ENCODE measurements at regions not wholly inside any gene's neighbourhood (a gene's known extent, or its start where the extent isn't known, plus 50 kb on each side); places are given as distances from the start of the nearest gene placed in this dataset.

DNA sequence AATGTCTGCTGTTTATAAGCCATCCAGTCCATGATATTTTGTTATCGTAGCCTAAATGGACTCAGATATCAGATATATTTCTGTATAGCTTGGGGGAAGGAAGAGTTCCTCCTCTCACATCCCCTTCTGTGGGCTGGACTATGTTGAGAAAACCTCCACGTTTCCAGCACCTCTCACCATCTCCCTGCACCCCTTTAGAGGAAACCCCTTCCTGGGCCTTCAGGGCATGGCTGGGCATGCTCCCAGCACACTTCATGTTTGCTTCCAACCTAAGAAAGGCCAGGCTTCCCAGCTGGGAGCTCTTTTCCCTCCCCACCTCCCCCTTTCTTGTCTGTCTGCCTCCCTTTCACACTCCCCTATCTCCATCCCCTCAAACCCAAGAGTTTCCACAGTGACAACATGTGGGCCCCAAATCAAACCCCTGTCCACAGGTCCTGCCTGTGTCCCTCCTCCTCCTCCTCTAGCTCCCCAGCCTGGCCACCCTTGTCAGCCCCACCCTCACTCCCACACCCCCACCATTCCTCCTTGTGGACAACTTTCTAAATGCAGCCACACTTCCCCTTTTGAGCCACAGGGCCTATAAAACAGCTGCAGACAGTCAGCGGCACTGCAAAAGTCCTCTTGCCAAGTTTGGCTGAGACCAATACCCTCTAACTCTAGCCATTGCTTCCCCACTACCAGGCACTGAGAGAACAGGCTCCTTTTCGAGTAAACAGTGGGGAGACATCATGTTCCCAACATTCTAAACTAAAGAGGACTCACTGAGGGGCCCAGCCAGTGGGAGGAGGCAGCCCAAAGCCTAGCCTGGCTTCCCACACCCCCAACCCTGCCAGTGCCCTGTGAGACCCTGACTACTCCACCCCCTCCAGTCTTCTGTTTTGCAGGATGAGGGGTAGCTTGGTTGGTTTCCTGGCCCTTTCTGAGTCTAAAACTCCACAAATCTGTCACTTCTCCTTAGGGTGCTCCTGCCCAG, 120.5 kb downstream of the ZFP36L2 start:
- no peak for DNase-seq

DNA sequence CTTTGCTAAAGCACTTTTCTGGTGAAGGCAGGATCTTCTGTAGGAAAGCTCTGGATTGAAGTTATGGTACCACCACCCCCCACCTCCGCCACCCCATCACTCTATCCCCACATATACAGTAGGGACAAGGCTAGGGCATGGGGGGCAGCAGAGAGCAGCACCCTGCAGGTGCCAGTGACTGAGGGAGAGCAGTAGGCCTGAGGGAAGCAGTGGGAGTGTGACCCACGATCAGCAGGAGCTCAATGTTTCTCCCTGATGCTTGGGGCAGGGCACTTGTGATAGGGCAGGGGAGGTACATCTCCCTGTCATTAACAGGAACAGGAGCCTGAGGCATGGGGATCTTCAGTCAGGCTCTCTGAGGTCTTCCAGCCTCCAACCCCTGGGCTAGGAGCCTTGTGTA, 121.6 kb downstream of the ZFP36L2 start:
- no peak for DNase-seq

DNA sequence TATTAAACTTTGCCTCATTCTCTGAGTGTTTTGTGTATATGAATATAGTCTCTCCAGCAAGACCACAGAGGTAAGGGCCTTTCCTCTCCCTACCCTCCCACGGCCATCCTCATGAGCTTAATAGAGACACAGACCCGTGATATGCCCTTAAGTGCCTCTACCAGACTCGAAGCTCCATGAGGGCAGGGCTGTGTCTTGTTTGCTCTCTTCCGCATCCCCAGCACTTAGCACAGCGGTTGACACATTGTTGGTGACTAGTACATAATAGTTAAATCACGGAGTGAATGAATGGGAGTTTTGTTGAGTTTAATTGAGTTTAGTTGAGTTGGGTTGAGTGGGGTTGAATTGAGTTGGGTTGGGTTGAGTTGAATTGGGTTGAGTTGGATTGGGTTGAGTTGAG, 122.3 kb downstream of the ZFP36L2 start:
- no peak for DNase-seq

DNA sequence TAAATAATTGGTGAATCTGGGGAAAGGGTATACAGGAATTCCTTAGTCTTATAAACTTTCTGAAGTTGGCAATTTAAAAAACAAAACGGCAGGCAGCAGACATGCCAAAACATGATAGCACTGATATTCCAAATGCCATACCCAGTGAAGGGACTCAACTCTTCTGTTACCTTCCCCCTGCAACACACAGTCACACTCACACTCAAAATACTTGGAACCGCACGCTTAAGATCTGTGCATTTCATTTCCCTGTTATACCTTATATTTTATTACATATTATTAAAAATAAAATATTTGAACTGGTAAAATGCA, 123.4 kb downstream of the ZFP36L2 start:
- DNase-seq: no peak

DNA sequence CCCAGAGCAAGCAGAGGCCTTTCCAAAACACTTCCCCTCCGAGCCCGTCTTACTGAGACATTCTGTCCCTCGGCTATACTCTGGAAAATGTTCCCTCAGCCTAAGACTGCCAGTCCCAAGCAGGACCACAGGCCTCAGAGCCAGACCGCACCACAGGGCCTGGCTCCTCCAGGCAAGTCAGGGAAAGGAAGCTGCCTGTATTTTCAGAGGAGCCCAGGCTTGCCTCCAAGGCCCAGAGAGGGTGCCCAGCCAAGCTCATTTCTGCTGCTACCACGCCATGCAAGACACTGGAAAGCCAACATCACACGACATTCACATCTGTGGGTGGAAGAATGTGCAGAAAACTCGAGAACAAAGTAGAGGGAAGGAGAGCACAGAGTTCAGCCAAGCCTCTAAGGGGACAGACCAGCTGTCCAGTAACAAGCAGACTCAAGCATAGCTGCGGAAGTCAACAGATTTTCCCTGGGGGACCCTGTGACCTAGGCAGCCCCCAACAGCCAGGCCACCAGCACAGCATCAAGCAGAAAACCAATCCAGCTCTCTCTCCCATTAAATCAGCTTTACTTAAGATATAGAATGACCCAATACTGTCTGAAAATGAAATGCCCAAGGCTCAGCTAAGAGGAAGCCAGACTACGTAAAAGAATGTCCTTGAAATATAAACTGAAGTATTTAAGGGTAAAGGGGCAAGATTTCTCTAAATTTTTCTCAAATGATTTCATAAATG, 123.9 kb downstream of the ZFP36L2 start:
- DNase-seq: no peak

DNA sequence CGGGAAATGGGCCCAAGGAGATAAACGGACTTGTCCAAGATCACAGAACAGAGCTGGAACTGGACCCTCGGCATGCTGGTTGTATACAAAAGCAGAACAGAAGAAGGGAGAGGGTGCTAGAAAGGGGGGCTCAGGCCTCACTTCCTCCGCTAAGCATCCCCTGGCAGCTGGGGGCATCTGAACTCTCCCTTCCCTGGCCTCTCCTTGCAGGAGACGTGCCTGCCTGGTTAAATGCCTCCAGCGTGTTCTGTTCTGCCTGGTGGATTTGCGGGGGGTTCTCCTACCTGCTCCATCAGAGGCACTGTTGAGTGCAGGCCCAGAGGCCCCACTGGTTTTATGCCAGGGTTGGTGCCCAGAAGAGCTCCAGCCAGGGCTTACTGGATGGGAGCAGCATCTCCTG, 124.7 kb downstream of the ZFP36L2 start:
- no peak for DNase-seq

DNA sequence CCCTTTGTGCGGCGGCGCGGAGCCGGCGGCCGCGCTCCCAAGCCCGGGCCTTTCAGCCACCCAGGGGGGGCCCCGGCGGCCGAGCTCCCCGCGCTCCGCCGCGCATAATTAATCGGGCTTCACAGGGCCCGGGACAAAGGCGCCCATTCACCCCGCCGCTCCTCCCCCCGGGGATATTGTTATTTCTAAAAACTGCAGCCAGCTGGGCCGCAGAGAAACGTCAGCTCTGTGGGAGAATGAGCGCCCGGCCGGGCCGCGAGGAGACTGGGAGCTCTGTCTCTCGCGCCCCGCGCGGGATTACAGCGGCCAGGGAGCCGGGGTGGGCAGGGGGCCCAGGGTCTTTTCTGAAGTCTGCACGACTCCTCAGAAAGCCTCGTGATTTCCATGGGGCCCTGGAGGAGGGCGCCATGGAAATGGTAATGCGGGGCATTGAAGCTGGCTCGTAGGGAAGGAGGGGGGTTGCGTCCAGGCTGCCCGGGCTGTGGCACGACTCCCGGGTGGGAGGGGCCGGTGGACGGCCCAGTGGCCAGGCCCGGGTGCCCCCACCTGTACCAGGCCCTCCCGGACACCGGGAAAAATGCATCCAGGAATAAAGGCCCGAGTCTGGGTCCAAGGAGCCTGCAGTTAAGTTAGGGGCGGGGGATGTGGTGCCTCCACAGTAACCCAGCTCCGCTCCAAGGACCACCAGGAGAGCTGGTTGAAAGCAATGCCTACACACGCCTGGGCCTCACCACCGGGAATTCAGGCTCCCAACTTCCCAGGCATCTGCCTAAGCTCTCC, 125.3 kb downstream of the ZFP36L2 start:
- no peak for DNase-seq

DNA sequence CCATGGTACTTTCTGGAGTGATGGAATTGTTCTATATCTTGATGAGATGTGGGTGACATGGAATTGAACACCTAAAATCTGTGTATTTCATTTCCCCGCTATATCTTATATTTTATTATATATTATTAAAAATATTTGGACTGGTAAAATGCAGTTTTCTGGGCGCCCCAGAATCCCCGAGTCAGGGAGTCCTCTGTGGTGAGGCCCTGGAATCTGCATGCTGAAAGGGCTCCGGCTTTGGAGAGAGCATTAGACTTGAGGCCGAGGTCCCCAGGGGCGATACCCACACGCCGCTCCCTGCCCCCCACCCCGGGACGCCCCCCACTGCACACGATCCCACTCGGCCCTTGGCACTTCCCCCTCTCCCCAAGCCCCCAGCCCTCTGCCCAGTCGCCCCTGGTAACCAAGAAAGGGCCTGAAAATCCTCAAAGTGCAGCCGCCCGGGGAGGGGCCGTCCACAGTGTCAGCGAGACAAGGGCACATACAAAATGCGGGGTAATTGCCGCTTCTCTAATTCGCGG, 126.0 kb downstream of the ZFP36L2 start:
- no peak for DNase-seq

DNA sequence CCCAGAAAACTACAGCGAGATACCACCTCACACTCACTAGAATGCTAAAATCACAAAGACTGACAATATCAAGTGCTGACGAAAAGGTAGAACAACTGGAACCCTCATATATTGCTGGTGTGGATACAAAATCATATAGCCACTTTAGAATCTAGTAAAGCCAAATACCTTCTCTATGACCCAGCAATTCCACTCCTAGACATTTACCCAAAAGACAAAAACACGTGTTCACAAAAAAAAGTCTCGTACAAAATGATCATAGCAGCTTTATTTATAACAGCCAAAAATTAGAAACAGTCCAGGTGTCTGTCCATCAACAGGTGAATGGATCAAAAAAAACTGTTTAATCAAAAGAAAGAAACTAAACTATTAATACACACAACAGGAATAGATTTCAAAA, 126.6 kb downstream of the ZFP36L2 start:
- DNase-seq: no peak

DNA sequence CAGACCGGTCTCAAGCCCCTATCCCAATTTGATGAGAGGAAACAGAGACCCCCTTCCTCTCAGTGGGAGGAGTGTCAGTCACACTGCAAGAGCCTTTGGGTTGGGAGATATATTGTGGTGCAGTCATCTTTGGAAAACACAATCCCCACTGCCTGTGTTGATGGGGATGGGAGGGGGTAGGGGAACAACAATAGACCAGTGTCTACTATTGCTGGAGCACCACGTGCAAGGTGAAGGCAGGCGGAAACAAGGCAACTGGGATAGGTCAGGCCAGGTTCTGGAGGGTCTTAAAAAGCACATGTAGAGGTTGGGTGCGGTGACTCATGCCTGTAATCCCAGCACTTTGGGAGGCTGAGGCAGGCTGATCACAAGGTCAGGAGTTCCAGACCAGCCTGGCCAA, 127.9 kb downstream of the ZFP36L2 start:
- no peak for DNase-seq

DNA sequence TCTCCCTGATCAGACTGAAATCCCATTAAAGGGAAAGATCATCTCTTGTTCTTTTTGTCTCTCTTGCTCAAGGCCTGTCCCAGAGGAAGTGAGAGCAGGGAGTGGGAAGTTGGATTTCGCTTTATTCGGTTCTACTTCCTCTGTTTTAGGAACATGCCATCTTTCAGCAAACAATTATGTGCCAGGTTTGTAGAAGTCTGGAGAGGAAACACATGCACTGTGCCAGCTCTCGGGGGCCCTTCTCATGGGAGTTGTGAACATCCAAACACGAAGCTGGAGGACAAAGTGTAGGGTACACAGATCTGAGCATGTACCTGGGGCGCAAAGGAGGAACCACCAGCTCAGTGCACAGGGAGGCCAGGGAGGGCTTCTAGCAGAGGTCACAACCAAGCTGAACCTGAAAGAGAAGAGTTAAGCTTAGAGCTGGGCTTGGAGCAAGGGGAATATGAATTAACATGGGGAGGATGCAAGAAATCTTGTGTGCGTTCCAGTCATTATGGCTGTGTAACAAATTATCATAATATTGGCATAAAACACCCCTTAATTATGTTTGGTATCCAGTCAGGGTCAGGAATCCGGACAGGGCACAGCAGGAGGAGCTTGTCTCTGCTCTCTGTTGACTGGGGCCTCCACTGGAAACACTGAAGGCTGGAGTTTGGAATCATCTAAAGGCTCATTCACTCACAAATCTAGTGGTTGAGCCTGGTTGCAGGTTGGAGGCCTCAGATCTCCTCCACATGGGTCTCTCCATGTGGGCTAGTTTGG, 128.6 kb downstream of the ZFP36L2 start:
- no peak for DNase-seq

DNA sequence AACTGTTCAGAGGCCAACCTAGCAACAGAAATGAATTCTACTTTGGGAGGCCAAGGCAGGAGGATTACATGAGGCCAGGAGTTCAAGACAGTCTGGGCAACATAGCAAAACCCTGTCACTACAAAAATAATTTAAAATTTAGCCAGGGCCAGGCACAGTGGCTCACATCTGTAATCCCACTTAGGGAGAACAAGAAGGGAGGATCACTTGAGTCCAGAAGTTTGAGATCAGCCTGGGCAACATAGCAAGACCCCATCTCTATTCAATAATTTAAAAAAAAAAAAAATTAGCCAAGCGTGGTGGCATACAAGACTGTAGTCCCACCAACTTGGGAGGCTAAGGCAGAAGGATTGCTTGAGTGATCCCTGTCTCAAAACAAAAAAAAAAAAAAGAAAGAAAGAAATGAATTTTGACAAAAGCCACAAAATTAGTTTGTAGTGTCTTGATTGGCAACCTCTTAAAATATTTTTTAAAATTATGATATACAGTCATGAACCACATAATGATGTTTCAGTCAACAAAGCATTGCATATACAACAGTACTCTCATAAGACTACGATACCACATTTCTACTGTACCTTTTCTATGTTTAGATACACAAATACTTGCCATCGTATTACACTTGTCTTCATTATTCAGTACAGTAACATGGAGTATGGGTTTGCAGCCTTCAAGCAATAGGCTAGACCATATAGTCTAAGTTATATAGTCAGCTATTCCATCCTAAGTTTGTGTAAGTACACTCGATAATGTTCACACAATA, 130.7 kb downstream of the ZFP36L2 start:
- no peak for DNase-seq

DNA sequence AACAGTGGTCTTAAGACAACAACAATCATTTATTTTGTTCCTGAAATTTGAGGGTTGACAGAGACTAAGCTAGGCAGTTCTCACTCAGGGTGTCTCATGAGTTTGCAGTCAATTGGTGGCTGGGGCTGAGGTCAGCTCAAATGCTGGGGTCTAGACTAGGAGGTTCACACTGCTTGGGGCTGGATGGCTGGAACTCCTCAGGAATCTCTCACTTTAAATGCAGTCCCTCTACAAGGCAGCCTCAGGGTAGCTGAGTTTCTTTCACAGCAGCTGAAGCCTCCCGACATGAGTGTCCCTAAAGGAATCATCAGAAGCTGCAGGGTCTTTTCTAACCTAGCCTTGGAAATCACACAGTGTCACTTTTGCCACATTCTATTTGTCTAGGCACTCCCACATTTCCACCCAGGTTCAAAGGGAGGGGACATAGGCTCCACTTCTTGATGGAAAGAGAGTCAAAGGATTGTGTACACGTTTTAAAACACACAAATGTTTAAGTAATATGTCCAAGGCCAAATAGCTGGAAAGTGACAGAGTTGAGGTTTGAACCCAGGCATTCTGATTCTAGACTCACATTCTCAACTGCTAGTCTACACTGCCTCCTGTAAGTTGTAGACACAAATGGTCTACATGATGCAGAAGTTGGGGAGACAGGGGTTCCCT, 133.8 kb downstream of the ZFP36L2 start:
- no peak for DNase-seq

DNA sequence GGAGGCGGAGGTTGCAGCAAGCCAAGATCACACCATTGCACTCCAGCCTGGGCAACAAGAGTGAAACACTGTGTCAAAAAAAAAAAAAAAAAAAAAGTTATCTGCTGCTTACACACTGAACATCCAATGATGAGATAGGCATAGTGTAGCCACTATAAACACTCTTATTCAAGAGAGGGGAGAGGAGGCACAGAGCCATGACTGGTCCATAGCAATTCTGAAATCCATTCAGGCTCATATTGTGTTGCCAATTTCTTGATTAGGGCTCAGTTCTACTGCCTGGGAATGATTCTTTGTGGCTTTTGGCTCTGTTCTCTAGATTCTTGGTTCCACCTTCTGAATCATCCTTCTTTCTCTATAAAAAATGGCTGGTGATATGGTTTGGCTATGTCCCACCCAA, 136.1 kb downstream of the ZFP36L2 start:
- DNase-seq: no peak

DNA sequence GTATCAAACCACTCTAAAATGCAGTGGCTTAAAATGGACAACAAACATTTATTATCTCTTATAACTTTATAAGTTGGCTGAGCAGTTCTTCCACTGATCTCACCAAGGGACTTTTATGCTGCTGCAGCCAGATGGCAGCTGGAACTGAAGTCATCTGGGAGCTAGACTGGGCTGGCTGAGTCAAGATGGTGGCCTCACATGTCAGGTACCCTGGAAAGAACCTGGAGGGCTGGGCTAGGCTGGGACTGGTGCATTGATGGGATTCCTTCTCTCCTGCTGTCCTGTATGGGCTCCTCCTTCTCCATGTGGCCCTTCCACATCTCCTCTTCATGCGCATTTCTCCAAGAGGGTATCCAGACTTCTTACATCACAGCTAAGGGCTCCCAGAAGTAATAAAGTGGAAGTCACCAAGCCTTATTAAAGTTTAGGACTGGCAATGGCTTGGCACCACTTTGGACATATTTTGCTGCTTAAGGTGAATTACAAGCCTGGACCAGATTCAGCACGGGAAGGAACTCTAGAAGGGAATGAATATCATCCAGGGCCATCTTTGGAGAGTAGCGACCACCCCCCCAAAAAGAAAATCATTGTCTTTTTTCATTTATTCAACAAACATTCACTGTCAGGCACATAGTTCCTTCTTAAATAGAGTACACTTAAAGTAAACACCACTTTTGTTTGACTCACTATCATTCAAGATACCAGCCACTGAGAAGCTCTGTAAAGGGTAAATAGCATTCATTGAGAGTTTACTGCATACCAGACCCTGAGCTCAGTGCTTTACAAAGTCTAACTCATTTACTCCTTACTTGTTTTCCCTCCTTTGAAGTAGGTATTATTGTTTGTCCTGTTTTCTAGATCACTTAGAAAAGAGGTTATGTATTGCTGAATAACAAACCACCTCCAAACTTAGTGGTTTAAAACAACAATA, 138.0 kb downstream of the ZFP36L2 start:
- no peak for DNase-seq

DNA sequence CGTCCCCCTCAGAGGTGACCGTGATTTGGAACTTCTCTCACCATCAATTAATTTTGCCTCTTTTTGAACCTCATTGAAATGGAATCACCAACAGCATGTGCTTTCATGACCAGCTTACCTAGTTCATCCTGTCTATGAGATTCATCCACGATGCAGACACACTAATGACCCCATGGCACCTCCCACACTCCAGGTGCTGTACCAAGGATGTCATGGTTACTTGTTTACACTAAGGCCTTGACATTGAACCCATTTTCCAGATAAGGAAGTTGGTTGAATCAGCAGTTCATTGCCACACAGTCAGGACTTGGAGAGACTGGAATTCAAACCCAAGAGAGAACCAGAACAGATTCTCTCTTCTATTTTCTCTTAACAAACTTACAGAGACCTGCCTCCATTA, 139.0 kb downstream of the ZFP36L2 start:
- no peak for DNase-seq

DNA sequence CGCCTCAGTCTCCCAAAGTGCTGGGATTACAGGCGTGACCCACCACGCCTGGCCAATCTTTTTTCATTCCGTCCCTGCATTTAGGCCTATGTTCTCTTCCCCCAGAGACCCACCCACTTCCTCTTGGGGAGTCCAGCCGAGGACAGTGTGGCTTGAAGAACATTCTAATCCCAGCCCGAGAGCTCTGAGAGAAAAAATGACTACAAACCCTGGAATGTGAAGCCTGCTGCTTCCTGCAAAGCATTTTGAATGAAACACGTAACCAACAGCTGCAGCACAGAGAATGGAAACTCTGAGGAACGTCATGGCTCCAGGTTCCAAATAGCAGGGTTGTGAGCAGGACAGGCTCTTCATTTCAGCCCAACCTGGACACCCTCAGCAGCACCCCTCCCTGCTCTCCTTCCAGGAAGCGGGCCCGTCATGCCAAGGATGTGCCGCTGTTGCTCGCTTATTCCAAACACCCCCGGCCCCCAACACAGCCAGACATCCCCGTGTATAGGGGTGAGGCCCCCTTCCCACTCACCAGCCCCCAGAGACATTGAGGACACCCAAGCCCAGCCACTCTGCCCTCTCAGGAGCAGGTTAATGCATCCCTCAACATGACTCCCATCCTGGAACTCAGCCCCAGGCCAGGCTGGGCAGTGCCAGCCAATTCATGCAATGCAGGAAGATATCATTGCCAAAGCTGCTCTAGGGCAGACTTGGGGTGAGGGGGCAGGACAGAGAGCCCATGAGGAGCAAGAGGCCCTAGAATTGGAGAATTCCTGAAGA, 139.8 kb downstream of the ZFP36L2 start:
- no peak for DNase-seq

DNA sequence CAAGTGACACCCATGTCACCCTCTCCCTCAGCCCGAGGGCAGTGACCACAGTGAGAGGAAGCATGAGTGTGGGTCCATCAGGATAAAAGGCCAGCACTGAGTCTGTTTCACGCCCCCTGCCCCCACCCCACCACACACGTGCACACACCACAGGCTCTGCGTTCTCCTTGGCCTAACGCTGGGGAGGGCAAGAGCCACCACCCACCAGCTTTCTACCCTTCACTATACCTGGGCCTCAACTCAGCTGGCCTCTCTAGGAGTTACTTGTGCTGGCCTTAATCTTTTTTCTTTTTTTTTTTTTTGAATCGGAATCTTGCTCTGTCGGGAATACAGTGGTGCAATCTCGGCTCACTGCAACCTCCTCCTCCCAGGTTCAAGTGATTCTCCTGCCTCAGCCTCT, 140.5 kb downstream of the ZFP36L2 start:
- no peak for DNase-seq

DNA sequence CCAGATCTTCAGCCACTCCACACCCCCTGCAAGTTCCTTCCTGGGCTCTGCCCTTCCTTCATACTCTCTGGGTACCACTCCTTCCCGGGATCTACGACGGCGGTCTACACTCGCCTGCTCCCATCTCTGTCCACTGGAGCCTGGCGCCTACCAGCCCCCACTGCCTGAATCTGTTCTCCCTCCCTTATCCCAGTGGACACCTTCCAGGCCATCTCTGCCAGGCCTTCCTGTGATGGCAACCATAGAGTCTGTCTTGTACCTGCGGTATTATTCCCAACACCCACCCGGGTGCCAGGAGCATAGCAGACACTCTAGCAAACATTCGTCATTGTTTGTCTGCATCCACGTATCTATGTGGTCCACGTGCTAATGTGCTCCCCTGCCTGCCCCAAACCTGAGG, 140.9 kb downstream of the ZFP36L2 start:
- DNase-seq: no peak
